RWPE2 (cell line): ENCODE measurements at regions not wholly inside any gene's neighbourhood (a gene's known extent, or its start where the extent isn't known, plus 50 kb on each side); places are given as distances from the start of the nearest gene placed in this dataset.
A peak's percentile ranks its signal among the peaks of the same experiment; 100 is the strongest.

ENCODE experiments used
- ATAC-seq: fragments of 200-7000 bp; cut with Tn5 transposase; 3 replicates; pipeline ENCODE4 v1.9.1; 2021; ENCODE audit warnings: low read depth
- DNase-seq: peaks from one replicate; pipeline ENCODE4 v3.0.0-alpha.2; 2020; ENCODE audit warnings: low spot score
- H3K27ac ChIP-seq: fragments of 450-650 bp; 2 replicates; pipeline ENCODE4 v1.5.1; 2017; ENCODE audit warnings: mild to moderate bottlenecking; ENCODE audit not compliant: poor library complexity, severe bottlenecking
- H3K27me3 ChIP-seq: fragments of 250-450 bp; sonication (Bioruptor Pico); 2 replicates; pipeline ENCODE4 v1.5.1; 2021; ENCODE audit warnings: mild to moderate bottlenecking, moderate library complexity; ENCODE audit not compliant: insufficient read depth, poor library complexity, severe bottlenecking
- H3K36me3 ChIP-seq: fragments of 250-450 bp; sonication (Bioruptor Pico); 2 replicates; pipeline ENCODE4 v1.5.1; 2020; ENCODE audit warnings: low read depth, mild to moderate bottlenecking, moderate library complexity
- H3K4me1 ChIP-seq: fragments of 250-450 bp; sonication (Bioruptor Pico); 2 replicates; pipeline ENCODE4 v1.5.1; 2021; ENCODE audit warnings: mild to moderate bottlenecking, moderate library complexity; ENCODE audit not compliant: insufficient read depth, poor library complexity, severe bottlenecking
- H3K4me3 ChIP-seq: fragments of 250-450 bp; sonication (Bioruptor Pico); 2 replicates; pipeline ENCODE4 v1.5.1; 2021; ENCODE audit warnings: mild to moderate bottlenecking, moderate library complexity; ENCODE audit not compliant: severe bottlenecking
- H3K9me3 ChIP-seq: fragments of 250-450 bp; sonication (Bioruptor Pico); 2 replicates; pipeline ENCODE4 v1.5.1; 2021; ENCODE audit warnings: mild to moderate bottlenecking, moderate library complexity; ENCODE audit not compliant: severe bottlenecking
- CTCF ChIP-seq: fragments of 450-650 bp; IDR thresholded peaks from one replicate; pipeline ENCODE4 v1.5.1; 2017; ENCODE audit warnings: mild to moderate bottlenecking, moderate library complexity; ENCODE audit not compliant: poor library complexity, severe bottlenecking

GRCh38 chr15:46166750-46167149, 531.9 kb downstream of the SQOR start:
- Histone ChIP-seq H3K9me3 (no peaks in the 10 kb centered on the region), H3K4me3 (no peak overlapping the region), H3K27me3 (peaks cover 5% of the 10 kb centered on the region), H3K36me3 (no peaks in the 10 kb centered on the region), H3K4me1 (peaks cover 4% of the 10 kb centered on the region), H3K27ac (no peak overlapping the region)
- no peak for TF ChIP-seq CTCF
- DNase-seq (no peak), ATAC-seq (no peak)

GRCh38 chr15:46170326-46170725, 535.5 kb downstream of the SQOR start:
- DNase-seq (no peak), ATAC-seq (peak; percentile 90)
- Histone ChIP-seq H3K4me3 (no peak overlapping the region), H3K9me3 (no peaks in the 10 kb centered on the region), H3K27me3 (no peaks in the 10 kb centered on the region), H3K27ac (no peak overlapping the region), H3K36me3 (no peaks in the 10 kb centered on the region), H3K4me1 (peaks cover 4% of the 10 kb centered on the region)
- no peak for TF ChIP-seq CTCF

GRCh38 chr15:46174122-46174521, 539.3 kb downstream of the SQOR start:
- no peak for ATAC-seq

GRCh38 chr15:46177219-46177618, 542.4 kb downstream of the SQOR start:
- ATAC-seq (0 out of 3 replicates have a peak, but pooled peaks have one; percentile 33), DNase-seq (no peak)
- no peak for TF ChIP-seq CTCF
- Histone ChIP-seq H3K36me3 (no peaks in the 10 kb centered on the region), H3K27me3 (no peaks in the 10 kb centered on the region), H3K9me3 (no peaks in the 10 kb centered on the region), H3K4me3 (no peak overlapping the region), H3K27ac (no peak overlapping the region), H3K4me1 (no peaks in the 10 kb centered on the region)

More at GRCh38 chr15:46174122-46174521, 539.3 kb downstream of the SQOR start:
- no peaks in the 10 kb centered on the region for H3K9me3 ChIP-seq
- H3K4me1 ChIP-seq = peaks cover 4% of the 10 kb centered on the region
- no peak for DNase-seq
- no peaks in the 10 kb centered on the region for H3K36me3 ChIP-seq
- H3K4me3 ChIP-seq = no peak overlapping the region
- no peak for TF ChIP-seq CTCF
- H3K27ac ChIP-seq = no peak overlapping the region
- no peaks in the 10 kb centered on the region for H3K27me3 ChIP-seq

- H3K9me3 ChIP-seq = no peaks in the 10 kb centered on the region
- TF ChIP-seq CTCF = no peak
- H3K4me3 ChIP-seq = no peak overlapping the region
- ATAC-seq = no peak
- no peak overlapping the region for H3K27ac ChIP-seq
- no peak for DNase-seq
- no peaks in the 10 kb centered on the region for H3K4me1 ChIP-seq
- H3K36me3 ChIP-seq = no peaks in the 10 kb centered on the region
- no peaks in the 10 kb centered on the region for H3K27me3 ChIP-seq
These were observed 543.3 kb downstream of the SQOR start for GRCh38 chr15:46178138-46178537.
